GM19452 (cell line): ENCODE measurements at regions not wholly inside any gene's neighbourhood (a gene's known extent, or its start where the extent isn't known, plus 50 kb on each side); places are given as distances from the start of the nearest gene placed in this dataset.
"Not testable (repeated sequence)": the region's sequence is repeated elsewhere in the genome, so short reads cannot be mapped to it uniquely, and the experiment has no call there.

ENCODE experiments used
- ATAC-seq: cut with Tn5 transposase; IDR thresholded peaks from one replicate; pipeline ENCODE4 v1.9.1; 2021; ENCODE audit not compliant: unreplicated experiment

DNA sequence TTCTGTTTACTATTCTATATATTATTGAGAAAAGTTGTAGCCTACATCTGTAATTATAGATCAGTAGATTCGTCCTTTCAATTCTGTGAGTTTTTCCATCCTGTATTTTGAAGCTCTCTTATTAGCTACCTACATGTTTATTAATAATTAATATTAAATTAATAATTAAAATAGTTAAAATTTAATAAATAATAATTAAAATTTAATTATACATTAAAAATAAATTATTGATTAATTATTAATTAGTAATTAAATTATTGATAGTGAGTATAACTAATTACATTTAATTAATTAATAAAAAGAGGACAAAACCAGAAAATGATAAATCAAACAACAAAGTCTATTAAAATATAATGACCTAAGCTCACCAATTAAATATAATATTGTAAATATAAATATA, 606.6 kb upstream of the ROBO1 start:
- no peak for ATAC-seq

DNA sequence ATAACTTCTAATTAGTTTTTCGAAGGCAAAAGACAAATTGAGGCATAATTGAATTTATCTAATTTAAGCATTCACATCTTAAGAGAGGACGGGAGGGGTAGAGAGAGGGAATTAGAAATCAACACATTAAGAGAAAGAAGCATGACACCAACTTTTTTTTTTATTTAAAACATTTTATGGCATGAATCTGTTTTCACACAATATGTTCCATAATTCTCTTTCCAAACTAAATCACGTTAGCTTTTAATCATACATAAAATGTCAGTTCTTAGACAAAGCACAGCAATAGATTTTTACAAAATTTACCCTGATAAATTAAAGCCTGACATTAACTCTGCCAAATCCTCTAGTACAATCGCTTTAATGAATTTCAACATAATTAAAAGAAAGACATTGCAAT, 600.8 kb upstream of the ROBO1 start:
- ATAC-seq: no peak

DNA sequence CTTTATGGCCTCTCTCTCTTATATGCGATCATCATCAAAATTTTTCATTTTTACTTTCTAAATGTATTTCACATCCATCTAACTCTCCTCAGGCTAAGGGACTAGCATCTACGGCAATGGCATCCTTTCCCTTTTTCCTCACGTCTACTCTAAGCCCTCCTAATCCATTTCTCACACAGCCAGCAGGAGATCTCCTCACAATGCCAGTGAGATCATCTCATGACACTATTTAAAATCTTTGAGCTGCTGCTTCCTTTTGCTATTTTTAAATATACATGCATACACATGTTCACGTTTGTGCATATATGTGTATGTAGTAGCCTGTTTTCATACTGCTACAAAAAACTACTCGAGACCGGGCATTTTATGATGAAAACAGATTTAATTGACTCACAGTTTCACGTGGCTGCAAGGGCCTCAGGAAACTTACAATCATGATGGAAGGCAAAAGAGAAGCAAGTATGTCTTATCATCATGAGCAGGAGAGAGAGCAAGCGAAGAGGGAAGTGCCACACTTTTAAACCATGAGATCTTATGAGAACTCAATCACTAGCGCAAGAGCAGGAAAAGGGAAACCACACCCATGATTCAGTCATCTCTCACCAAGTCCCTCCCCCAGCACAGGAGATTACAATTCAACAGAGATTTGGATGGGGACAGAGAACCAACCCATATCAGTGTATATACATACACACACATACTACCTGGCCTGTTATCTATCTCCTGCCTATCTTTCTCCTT, 599.2 kb upstream of the ROBO1 start:
- no peak for ATAC-seq

DNA sequence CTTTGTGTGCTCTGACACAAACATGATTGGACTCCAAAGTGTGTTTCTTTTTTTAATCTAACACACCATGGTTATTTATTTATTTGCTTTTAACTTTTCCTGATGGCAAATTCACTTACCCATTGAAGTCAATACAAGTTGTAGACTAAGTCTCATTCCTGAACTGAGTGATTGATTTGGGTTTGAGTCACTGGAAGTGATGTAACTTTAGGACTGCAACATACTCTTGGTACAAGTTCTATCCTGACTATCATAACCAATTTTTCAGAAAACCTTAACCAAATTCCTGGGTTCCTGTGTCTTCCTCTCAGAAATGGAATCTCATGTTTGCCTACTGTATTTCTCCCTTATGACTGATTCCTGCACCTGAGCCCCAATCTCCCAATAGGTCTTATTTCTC, 590.0 kb upstream of the ROBO1 start:
- ATAC-seq: no peak

DNA sequence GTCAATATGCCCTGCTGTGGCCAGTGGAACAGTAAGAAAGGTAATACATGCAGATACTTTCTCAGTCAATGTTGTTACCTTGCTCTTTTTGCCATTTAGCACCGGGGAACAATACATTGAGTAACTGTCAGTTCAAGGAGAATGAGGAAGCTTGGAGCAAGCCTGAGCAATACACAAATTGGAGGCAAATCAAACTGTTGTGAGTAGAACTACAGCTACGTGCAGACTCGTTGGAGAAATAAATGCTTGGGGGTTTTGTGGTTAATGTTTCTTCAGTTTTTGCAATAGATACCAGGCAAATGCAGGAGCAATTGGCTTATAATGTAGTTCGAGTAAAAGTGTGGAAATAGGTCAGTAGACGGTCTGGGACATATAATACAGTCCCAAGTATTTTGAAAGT, 587.3 kb upstream of the ROBO1 start:
- no peak for ATAC-seq

DNA sequence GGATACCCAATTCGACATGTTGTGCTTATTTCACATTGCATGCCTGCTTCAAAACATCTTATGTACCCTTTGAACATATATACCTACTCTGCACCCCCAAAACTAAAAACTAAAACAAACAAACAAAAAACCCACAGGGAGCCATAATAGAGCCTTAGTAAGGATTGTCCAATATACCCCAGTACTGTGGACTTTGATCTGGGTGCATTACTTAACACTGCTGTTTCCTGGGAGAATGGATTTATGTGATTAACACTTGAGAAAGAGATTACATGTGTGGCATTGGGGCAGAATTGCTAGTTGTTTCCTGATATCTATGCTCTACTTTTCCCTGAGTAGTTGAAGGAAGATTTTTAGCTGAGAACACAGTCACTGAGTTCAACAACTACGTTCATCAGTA, 583.4 kb upstream of the ROBO1 start:
- ATAC-seq: no peak

DNA sequence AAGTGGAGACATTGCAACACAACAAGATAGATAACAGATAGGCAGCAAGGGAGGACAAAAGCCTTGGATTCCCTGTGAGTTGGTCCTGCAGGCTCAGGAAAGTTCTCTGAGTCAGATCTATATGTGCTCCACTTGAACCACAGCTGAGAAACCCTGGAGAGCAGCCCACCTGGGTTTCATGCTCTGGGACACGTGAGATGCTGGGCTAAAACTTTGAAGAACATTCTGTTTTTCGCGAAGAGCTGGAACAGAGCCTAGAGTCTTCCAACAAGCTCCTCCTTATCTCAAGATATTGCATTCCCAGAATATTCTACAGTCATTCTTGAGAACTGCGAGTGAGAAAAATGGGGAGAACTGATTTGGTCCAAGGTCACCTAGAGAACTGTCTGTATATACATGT, 583.0 kb upstream of the ROBO1 start:
- no peak for ATAC-seq

DNA sequence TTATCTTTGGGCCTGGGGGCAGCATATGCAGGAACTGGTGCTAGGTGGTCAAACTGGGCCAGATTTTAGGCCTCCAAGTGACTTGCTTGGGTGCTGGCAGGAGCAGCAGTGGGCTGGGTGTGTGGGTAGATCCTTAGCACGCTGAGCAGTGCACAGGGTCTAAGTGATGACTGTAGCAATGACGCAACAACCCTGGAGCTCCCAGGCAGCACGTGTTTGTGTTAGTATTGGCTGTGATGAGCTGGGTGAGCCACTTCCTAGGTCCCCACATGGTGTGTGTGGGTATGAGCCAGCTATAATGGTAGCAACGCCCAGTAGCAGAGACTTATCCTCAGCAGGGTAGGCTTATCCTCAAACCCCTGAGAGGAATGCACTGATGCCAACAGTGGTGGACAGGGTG, 570.6 kb upstream of the ROBO1 start:
- ATAC-seq: no peak

DNA sequence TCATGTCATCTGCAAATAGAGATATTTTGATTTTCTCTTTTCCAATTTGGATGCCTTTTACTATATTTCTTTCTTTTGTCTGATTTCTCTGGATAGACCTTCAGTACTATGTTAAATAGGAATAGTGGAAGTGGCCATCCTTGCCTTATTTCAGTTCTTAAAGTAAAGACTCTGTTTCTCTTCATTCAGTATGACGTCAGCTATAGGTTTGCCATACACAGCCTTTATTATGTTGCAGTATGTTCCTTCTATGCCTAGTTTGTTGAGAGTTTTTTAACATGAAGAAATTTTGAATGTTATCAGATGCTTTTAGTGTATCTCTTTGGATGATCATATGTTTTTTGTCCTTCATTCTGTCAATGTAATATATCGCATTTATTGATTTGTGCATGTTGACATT, 566.7 kb upstream of the ROBO1 start:
- ATAC-seq: no peak

DNA sequence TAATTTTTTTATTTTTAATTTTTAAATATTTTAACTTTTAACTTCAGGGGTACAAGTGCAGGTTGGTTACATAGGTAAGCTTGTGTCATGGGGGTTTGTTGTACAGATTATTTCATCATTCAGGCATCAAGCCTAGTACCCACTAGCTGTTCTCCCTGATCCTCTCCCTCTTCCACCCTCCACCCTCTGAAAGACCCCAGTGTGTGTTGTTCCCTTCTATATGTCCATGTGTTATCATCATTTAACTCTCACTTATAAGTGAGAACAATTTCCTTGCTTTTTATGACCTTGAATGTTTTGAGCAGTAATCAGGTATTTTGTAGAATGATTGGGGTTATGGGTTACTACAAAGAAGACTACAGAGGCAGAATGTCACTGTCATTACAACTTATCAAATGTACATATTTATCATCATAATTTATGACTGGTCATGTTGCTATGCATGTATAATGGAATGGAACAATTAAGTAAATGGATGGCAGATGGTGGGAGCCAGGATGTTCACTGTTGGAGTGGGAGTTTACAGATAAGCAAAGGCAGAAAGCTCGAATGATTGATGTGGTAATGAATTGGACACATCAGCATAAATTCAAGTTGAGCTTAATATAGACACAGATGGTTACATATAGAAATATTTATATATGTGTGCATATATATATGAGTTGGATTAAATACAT, 563.8 kb upstream of the ROBO1 start:
- ATAC-seq: no peak

DNA sequence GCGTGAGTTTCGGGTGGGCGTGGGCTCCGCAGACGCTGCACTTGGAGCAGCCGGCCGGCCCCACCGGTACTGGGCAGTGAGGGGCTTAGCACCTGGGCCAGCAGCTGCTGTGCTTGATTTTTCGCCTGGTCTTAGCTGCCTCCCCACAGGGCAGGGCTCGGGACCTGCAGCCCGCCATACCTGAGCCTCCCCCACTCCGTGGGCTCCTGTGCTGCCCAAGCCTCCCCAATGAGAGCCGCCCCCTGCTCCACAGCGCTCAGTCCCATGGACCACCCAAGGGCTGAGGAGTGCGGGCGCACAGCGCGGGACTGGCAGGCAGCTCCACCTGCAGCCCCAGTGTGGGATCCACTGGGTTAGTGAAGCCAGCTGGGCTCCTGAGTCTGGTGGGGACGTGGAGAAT, 546.7 kb upstream of the ROBO1 start:
- not testable (repeated sequence) for ATAC-seq

DNA sequence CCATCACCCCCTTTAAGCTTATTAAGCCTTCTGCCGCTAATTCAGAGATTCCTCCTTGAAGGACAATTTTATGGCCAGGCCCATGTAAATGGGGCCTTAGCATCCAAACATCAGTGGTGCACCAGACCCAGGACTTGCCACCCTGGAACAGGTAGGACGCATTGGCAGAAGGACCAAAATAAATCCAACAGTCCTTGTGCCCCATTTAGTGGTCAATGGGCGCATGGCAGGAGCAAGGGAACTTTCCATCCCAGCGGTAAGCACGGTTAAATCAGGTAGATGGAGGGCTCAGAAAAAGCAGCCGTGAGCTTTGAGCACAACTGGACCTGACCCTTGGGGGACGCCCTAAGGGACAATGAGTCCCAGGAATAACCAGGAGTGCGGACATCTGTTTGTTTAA, 540.8 kb upstream of the ROBO1 start:
- ATAC-seq: no peak

DNA sequence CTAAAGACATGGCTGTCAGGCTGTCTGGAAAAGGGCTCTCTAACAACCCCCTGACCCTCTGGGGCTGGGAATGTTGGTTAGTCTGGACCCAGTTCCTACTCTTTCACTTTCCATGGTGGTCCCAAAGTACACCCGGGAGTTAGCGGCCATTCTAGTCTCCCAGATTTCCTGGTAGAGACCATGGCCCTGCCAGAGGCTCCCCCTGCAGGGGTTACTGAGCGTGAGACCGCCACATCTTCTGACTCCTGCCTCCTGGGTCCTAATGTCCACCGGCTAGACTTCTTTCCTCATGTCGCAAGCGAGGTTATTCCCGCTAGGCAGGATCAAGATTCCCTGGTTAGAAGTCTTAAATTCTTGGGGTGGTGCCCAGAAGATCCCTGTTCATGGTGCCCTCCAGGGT, 540.0 kb upstream of the ROBO1 start:
- ATAC-seq: no peak

DNA sequence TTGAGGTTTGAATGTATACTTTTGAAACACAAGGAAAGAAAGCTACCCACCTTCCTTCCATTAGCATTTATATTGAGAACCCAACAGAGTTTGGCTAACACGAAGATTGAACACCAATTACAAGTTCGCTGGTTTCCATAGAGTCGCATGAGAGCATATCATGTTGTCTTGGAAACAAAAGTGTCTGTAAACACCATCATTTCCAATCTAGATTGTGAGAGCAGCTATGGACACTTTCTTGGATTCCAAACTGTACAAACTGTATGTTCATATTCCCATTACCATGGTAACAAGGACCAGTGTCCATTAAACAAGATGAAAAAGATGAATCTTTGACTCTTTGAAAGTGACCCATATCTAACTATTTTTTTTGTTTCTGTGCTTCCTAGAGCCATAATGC, 529.9 kb upstream of the ROBO1 start:
- ATAC-seq: no peak

DNA sequence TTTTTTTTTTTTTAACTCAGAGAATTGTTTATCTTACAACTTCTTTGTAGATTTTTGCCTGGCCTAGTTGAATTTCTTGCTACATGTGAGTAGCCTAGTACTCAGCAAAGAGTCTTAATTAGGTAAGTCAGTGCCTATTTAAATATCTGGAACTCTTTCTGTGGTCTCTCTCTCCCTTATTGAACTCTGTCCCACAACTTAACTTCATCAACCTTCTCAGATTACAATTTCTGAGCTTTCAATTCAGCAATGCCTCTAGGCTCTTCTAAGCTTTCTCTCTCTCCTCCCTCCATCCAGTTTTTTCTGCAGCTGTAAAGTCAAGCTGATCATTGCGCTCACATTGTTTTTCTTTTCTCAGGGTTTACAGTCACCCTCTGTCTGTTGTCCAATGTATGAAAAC, 517.6 kb upstream of the ROBO1 start:
- ATAC-seq: no peak

DNA sequence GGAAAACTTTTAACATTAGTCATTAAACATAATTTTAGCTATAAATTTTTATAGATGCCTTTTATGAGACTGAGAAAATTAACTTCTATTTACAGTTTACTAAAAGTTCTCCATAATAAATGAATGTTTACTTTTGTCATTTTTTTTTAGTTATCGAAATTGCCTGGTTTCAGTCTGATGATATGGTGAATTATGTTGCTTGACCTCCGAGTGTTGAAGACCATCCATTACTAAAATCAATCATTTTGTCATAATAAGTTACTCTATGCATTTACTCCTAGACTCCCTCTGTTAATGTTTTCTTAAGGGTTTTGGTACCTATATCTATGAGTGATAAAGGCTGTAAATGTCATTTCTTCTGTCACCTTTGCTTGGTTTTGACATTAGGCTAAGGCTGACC, 516.0 kb upstream of the ROBO1 start:
- ATAC-seq: no peak

DNA sequence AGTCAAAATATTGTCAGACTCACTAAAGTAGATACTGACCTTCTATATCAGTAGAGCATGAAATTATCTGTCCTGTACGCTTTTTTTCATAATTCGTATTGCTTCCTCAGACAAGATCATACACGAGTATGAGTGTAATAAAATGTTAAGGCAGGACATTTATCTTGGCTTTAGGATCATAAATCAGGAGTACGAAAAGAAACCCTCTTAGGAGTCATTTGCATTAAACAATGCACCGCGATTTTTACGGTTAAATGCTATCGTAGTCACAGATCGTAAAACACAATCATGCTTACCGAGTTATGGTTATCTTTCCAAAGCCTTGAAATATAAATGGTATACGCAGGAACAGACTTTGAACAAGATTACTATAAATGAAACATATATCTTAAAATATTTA, 510.3 kb upstream of the ROBO1 start:
- no peak for ATAC-seq

DNA sequence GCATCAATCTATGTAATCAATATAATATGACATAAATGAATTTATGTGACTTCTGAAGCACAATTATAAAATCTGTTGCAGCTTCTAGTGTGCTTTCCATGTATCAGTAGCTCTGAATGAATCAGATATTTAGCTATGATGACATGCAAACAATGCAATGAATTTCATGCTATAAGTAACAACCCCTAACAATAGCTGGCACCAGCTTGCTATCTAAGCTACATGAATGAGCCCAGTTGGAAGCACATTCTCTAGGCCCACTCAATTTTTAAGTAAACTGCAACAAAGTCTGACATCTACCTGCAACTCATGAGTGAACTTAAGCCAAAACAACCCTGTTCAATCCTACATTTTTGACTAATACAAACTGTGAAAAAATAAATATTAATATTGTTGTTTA, 507.3 kb upstream of the ROBO1 start:
- ATAC-seq: no peak

DNA sequence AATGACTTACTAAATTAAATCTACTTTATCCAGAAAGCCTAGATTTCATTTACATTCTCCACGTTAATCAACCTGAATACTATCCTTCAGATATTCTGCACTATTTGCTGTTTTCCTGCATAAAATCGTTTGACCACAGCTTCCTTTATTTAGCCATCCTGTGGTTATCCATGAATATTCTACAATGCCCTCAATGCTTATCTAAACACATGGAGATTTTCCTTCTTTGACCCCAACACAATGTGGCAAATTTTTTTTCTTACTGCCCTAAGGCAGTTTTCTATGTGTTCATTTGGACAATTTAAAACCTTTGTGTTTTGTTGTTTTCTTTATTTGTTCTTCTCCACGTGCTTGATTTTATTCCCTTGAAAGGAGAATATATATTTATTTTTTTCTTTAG, 495.5 kb upstream of the ROBO1 start:
- no peak for ATAC-seq

DNA sequence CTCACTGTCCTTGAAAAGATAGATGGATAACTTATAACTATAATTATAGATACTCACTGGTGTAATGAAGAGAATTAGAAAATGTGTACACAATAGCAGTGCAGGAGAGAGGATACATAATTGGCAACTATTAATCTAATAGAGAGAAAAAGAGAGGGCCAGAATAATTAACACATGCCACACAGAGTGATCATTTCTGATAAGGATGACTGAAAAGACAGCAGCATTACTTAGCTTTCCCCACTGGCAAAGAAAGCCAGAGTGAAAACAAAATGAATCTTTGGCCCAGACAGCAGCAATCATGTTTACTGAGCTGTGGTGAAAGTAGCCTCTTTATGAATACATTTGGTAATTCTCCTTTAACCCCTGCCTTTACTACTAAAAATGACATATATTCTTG, 493.3 kb upstream of the ROBO1 start:
- ATAC-seq: no peak

DNA sequence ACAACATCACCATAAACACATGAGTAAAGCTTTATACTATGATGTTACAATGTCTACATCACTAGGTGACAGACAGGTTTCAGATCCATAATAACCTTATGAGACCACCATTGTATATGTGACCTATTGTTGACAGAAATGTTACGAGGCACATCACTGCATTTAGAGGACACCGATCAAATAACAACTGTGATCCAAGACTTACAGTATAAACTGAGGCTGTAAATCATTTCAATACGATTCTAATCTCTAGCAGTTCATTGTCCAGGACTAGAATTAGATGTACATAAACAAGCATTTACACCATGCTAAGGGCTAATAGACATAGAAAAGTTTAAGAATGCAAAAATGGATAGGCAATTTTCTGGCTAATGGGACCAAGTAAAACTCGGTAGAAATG, 491.9 kb upstream of the ROBO1 start:
- ATAC-seq: no peak

DNA sequence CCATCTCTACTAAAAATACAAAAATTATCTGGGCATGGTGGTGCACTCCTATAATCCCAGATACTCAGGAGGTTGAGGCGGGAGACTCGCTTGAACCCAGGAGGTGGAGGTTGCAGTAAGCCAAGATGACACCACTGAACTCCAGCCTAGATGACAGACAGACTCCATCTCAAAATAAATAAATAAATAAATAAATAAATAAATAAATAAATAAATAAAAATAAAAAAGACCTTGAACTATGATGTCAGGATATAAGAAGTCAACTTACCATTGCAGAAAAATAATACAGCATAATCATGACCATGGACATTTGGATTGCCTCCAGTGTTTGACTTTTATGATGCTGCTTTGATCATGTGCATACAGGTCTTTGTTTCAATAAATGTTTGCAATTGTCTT, 484.3 kb upstream of the ROBO1 start:
- ATAC-seq: no peak

DNA sequence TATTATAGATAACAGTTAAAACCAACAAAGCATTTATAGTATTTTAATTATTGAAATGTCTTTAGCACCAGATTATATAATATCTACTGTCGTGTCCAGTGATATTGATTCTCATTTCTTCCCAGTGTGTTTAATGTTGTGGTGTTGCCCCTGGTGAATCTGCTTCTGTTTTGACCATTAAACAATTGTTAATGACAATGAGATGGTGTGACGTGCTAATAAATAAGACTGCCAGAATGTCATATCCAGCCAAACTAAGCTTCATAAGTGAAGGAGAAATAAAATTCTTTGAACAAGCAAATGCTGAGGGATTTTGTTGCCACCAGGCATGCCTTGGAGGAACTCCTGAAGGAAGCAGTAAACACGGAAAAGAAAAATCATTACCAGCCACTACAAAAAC, 480.0 kb upstream of the ROBO1 start:
- no peak for ATAC-seq
